ENCODE measurements at regions not wholly inside any gene's neighbourhood (a gene's known extent, or its start where the extent isn't known, plus 50 kb on each side); places are given as distances from the start of the nearest gene placed in this dataset.

- WGBS, result 92% methylated on average over 14 of the region's 14 CpGs
- Histone ChIP-seq H3K27ac (ENCODE audit: low read depth in 1 of 2, low read length in 1 of 2) (no peak overlapping the region), H3K9me3 (ENCODE audit: control insufficient read depth in 2 of 2, insufficient read depth in 1 of 2, low read length in 1 of 2) (no peaks in the 10 kb centered on the region), H3K36me3 (ENCODE audit: control insufficient read depth in 2 of 2, insufficient read depth in 2 of 2, low read length in 1 of 2) (no peaks in the 10 kb centered on the region), H3K27me3 (ENCODE audit: control insufficient read depth in 2 of 2, insufficient read depth in 1 of 2, low read length in 1 of 2) (peaks cover 0 to 7% of the 10 kb centered on the region in 2 donors), H3K4me3 (ENCODE audit: low read length in 2 of 2) (no peak overlapping the region), H3K4me1 (ENCODE audit: control insufficient read depth in 2 of 2, insufficient read depth in 2 of 2, low read length in 2 of 2) (peaks cover 0 to 16% of the 10 kb centered on the region in 2 donors)
- DNase-seq (ENCODE audit: low read depth in 6 of 9, low spot score in 9 of 9), result no peak
These were observed 56.9 kb upstream of the ID2 start for GRCh38 chr2:8624855-8625398.

GRCh38 chr2:8625399-8626300 lies 56.2 kb upstream of the ID2 start:
- H3K4me3 ChIP-seq (ENCODE audit: low read length in 2 of 2), result no peak overlapping the region
- peaks cover 0 to 7% of the 10 kb centered on the region in 2 donors for H3K27me3 ChIP-seq (ENCODE audit: control insufficient read depth in 2 of 2, insufficient read depth in 1 of 2, low read length in 1 of 2)
- peaks cover 0 to 16% of the 10 kb centered on the region in 2 donors for H3K4me1 ChIP-seq (ENCODE audit: control insufficient read depth in 2 of 2, insufficient read depth in 2 of 2, low read length in 2 of 2)
- no peak for DNase-seq (ENCODE audit: low read depth in 6 of 9, low spot score in 9 of 9)
- no peak overlapping the region for H3K27ac ChIP-seq (ENCODE audit: low read depth in 1 of 2, low read length in 1 of 2)
- no peaks in the 10 kb centered on the region for H3K9me3 ChIP-seq (ENCODE audit: control insufficient read depth in 2 of 2, insufficient read depth in 1 of 2, low read length in 1 of 2)
- no peaks in the 10 kb centered on the region for H3K36me3 ChIP-seq (ENCODE audit: control insufficient read depth in 2 of 2, insufficient read depth in 2 of 2, low read length in 1 of 2)
- 95% methylated on average over 24 of the region's 24 CpGs for WGBS

GRCh38 chr2:8626572-8626971 lies 55.3 kb upstream of the ID2 start:
- H3K36me3 ChIP-seq (ENCODE audit: control insufficient read depth in 2 of 2, insufficient read depth in 2 of 2, low read length in 1 of 2), result no peaks in the 10 kb centered on the region
- H3K9me3 ChIP-seq (ENCODE audit: control insufficient read depth in 2 of 2, insufficient read depth in 1 of 2, low read length in 1 of 2), result no peaks in the 10 kb centered on the region
- H3K4me1 ChIP-seq (ENCODE audit: control insufficient read depth in 2 of 2, insufficient read depth in 2 of 2, low read length in 2 of 2), result peaks cover 2 to 25% of the 10 kb centered on the region in 2 donors
- H3K27ac ChIP-seq (ENCODE audit: low read depth in 1 of 2, low read length in 1 of 2), result no peak overlapping the region
- peaks cover 0 to 7% of the 10 kb centered on the region in 2 donors for H3K27me3 ChIP-seq (ENCODE audit: control insufficient read depth in 2 of 2, insufficient read depth in 1 of 2, low read length in 1 of 2)
- WGBS, result 97% methylated on average over 8 of the region's 8 CpGs
- H3K4me3 ChIP-seq (ENCODE audit: low read length in 2 of 2), result no peak overlapping the region
- no peak for DNase-seq (ENCODE audit: low read depth in 6 of 9, low spot score in 9 of 9)

- Histone ChIP-seq H3K36me3 (ENCODE audit: control insufficient read depth in 2 of 2, insufficient read depth in 2 of 2, low read length in 1 of 2) (no peaks in the 10 kb centered on the region), H3K4me1 (ENCODE audit: control insufficient read depth in 2 of 2, insufficient read depth in 2 of 2, low read length in 2 of 2) (peaks cover 7 to 28% of the 10 kb centered on the region in 2 donors), H3K4me3 (ENCODE audit: low read length in 2 of 2) (no peak overlapping the region), H3K27ac (ENCODE audit: low read depth in 1 of 2, low read length in 1 of 2) (no peak overlapping the region), H3K9me3 (ENCODE audit: control insufficient read depth in 2 of 2, insufficient read depth in 1 of 2, low read length in 1 of 2) (no peaks in the 10 kb centered on the region), H3K27me3 (ENCODE audit: control insufficient read depth in 2 of 2, insufficient read depth in 1 of 2, low read length in 1 of 2) (peaks cover 0 to 7% of the 10 kb centered on the region in 2 donors)
- peak in 1 of 9 donors; percentile 22 for DNase-seq (ENCODE audit: low read depth in 6 of 9, low spot score in 9 of 9)
- 96% methylated on average over 20 of the region's 20 CpGs for WGBS
These were observed 54.7 kb upstream of the ID2 start for GRCh38 chr2:8627019-8627691.

DNA sequence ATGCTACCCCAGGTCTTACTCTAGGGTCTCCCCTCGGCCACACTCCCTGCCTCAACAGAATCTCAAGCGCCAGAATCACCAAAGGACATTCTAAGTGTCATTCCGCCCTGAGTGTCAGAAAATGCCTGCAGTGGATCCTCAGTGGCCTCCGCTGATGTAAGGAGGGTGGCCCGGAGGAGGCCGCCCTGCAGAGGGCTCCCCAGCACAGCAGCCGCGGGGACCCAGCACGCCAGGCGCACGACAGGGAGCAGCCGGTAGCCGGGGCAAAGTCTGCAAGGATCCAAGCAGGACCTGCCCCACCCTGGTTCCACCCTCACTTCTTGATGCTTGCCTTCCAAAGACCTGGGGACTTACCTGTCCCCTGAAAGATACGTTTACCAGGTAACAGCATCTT lies 54.2 kb upstream of the ID2 start:
- peaks cover 0 to 5% of the 10 kb centered on the region in 2 donors for H3K27me3 ChIP-seq (ENCODE audit: control insufficient read depth in 2 of 2, insufficient read depth in 1 of 2, low read length in 1 of 2)
- no peaks in the 10 kb centered on the region for H3K9me3 ChIP-seq (ENCODE audit: control insufficient read depth in 2 of 2, insufficient read depth in 1 of 2, low read length in 1 of 2)
- H3K4me1 ChIP-seq (ENCODE audit: control insufficient read depth in 2 of 2, insufficient read depth in 2 of 2, low read length in 2 of 2), result peaks cover 7 to 28% of the 10 kb centered on the region in 2 donors
- WGBS, result 98% methylated on average over 14 of the region's 14 CpGs
- H3K27ac ChIP-seq (ENCODE audit: low read depth in 1 of 2, low read length in 1 of 2), result no peak overlapping the region
- DNase-seq (ENCODE audit: low read depth in 6 of 9, low spot score in 9 of 9), result no peak
- no peaks in the 10 kb centered on the region for H3K36me3 ChIP-seq (ENCODE audit: control insufficient read depth in 2 of 2, insufficient read depth in 2 of 2, low read length in 1 of 2)
- H3K4me3 ChIP-seq (ENCODE audit: low read length in 2 of 2), result no peak overlapping the region

GRCh38 chr2:8628179-8628865 lies 53.5 kb upstream of the ID2 start:
- Histone ChIP-seq H3K9me3 (ENCODE audit: control insufficient read depth in 2 of 2, insufficient read depth in 1 of 2, low read length in 1 of 2) (no peaks in the 10 kb centered on the region), H3K27ac (ENCODE audit: low read depth in 1 of 2, low read length in 1 of 2) (no peak overlapping the region), H3K27me3 (ENCODE audit: control insufficient read depth in 2 of 2, insufficient read depth in 1 of 2, low read length in 1 of 2) (peaks cover 0 to 2% of the 10 kb centered on the region in 2 donors), H3K4me3 (ENCODE audit: low read length in 2 of 2) (no peak overlapping the region), H3K36me3 (ENCODE audit: control insufficient read depth in 2 of 2, insufficient read depth in 2 of 2, low read length in 1 of 2) (no peaks in the 10 kb centered on the region), H3K4me1 (ENCODE audit: control insufficient read depth in 2 of 2, insufficient read depth in 2 of 2, low read length in 2 of 2) (peaks cover 7 to 28% of the 10 kb centered on the region in 2 donors)
- DNase-seq (ENCODE audit: low read depth in 6 of 9, low spot score in 9 of 9), result no peak
- WGBS, result 82% methylated on average over 18 of the region's 18 CpGs

GRCh38 chr2:8628866-8629209 lies 53.0 kb upstream of the ID2 start:
- peaks cover 7 to 28% of the 10 kb centered on the region in 2 donors for H3K4me1 ChIP-seq (ENCODE audit: control insufficient read depth in 2 of 2, insufficient read depth in 2 of 2, low read length in 2 of 2)
- no peaks in the 10 kb centered on the region for H3K27me3 ChIP-seq (ENCODE audit: control insufficient read depth in 2 of 2, insufficient read depth in 1 of 2, low read length in 1 of 2)
- 93% methylated on average over 6 of the region's 6 CpGs for WGBS
- no peaks in the 10 kb centered on the region for H3K36me3 ChIP-seq (ENCODE audit: control insufficient read depth in 2 of 2, insufficient read depth in 2 of 2, low read length in 1 of 2)
- no peak overlapping the region for H3K4me3 ChIP-seq (ENCODE audit: low read length in 2 of 2)
- no peaks in the 10 kb centered on the region for H3K9me3 ChIP-seq (ENCODE audit: control insufficient read depth in 2 of 2, insufficient read depth in 1 of 2, low read length in 1 of 2)
- DNase-seq (ENCODE audit: low read depth in 6 of 9, low spot score in 9 of 9), result no peak
- no peak overlapping the region for H3K27ac ChIP-seq (ENCODE audit: low read depth in 1 of 2, low read length in 1 of 2)

- H3K27me3 ChIP-seq (ENCODE audit: control insufficient read depth in 2 of 2, insufficient read depth in 1 of 2, low read length in 1 of 2), result no peaks in the 10 kb centered on the region
- no peaks in the 10 kb centered on the region for H3K9me3 ChIP-seq (ENCODE audit: control insufficient read depth in 2 of 2, insufficient read depth in 1 of 2, low read length in 1 of 2)
- no peak overlapping the region for H3K27ac ChIP-seq (ENCODE audit: low read depth in 1 of 2, low read length in 1 of 2)
- H3K4me3 ChIP-seq (ENCODE audit: low read length in 2 of 2), result no peak overlapping the region
- H3K36me3 ChIP-seq (ENCODE audit: control insufficient read depth in 2 of 2, insufficient read depth in 2 of 2, low read length in 1 of 2), result no peaks in the 10 kb centered on the region
- WGBS, result 97% methylated on average over 4 of the region's 4 CpGs
- H3K4me1 ChIP-seq (ENCODE audit: control insufficient read depth in 2 of 2, insufficient read depth in 2 of 2, low read length in 2 of 2), result peaks cover 7 to 28% of the 10 kb centered on the region in 2 donors
- DNase-seq (ENCODE audit: low read depth in 6 of 9, low spot score in 9 of 9), result no peak
These were observed 52.5 kb upstream of the ID2 start for GRCh38 chr2:8629402-8629801.
